GM18498 (cell line): ENCODE measurements at regions not wholly inside any gene's neighbourhood (a gene's known extent, or its start where the extent isn't known, plus 50 kb on each side); places are given as distances from the start of the nearest gene placed in this dataset.
"Not testable (repeated sequence)": the region's sequence is repeated elsewhere in the genome, so short reads cannot be mapped to it uniquely, and the experiment has no call there.

ENCODE experiments used
- ATAC-seq: cut with Tn5 transposase; IDR thresholded peaks from one replicate; pipeline ENCODE4 v1.9.1; 2021; ENCODE audit warnings: mild to moderate bottlenecking, moderate library complexity; ENCODE audit not compliant: unreplicated experiment

DNA sequence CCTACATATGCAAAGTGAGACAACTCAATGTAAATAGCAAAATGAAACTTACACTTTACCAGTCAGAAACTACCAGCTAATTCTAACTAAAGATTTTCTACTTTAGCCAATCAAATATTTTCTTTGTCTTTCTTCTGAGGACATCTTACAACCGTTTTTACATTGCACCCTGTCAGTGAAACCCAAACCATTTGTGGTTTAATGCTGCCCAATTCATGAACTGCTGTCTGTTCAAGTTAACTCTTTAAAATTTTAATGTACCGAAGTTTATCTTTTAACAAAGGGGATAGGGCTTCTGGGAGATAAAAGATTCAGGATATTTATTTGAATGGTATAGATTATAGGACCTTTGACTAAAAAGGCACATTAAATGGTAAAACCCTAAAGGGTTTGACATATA lies 121.3 kb upstream of the HDDC2 start:
- no peak for ATAC-seq

DNA sequence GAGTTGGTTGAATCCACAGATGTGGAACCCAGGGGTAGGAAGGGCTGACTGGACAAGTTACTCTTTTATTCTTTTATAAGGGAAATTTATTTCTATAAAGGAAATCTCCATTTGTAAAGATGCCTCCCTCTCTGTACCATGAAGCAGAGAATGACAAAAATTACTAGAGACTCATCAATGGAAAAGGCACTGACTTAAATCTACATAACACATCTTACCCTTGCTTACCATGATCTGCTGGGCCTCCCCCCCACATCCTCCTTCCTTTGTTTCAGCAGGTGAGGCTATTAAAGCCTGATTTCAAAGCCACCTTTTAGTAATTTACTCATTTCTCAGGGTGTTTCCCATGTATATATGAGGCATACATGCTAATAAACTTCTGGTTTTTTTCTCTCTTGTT lies 130.2 kb upstream of the HDDC2 start:
- ATAC-seq: no peak

DNA sequence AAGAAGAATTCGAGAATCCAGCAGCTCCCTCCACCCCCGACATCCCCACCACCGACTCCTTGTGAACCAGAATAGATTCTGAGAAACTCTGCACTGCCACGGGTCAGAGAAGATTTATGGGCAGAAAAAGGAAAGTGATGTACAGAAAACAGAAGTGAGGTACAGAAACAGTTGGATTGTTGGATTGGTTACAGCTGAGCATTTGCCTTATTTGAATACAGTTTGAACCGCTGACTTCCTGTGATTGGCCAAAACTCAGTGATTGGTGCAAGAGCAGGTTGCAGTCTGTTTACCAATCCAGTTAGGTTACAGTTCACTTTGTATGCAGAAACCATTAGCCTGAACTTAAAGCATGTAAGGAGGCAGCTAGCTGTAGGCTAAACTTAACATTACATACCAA lies 131.2 kb upstream of the HDDC2 start:
- ATAC-seq: peak; percentile 54

DNA sequence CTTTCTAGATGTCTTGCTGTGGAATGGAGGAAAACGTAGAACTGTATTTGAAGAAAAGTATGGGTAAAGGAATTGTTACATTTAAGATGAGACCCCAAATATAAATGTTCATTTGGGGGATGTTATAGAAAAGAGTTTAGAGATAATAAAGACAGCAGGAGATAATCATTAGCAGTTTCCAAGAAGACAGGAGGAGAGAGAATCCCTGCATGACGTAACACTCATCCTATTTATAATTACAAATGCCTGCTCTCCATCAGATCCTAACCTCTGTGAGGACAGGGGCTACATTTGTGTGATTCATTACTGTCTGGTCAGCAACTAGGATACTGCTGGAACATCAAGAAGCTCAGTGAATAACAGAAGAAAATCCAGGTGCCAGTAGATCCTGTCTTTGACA lies 133.0 kb upstream of the HDDC2 start:
- ATAC-seq: no peak

DNA sequence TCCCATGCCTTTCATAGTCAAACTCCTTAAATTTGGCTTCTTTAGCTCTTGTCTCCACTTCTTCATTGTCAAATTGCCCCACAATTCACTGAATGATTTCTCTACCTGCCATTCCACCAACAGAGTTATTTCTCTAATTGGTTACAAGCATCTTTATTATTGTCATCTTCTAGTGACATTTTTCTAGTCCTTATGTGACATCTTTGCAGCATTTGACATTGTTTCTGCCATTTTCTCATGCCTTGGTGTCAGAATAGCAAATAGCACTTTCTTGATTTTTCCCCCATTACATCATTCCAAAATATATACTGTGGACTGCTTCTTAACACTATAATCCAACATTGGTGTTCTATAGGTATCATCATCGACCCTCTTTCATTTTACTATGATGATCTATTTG lies 137.7 kb upstream of the HDDC2 start:
- no peak for ATAC-seq

DNA sequence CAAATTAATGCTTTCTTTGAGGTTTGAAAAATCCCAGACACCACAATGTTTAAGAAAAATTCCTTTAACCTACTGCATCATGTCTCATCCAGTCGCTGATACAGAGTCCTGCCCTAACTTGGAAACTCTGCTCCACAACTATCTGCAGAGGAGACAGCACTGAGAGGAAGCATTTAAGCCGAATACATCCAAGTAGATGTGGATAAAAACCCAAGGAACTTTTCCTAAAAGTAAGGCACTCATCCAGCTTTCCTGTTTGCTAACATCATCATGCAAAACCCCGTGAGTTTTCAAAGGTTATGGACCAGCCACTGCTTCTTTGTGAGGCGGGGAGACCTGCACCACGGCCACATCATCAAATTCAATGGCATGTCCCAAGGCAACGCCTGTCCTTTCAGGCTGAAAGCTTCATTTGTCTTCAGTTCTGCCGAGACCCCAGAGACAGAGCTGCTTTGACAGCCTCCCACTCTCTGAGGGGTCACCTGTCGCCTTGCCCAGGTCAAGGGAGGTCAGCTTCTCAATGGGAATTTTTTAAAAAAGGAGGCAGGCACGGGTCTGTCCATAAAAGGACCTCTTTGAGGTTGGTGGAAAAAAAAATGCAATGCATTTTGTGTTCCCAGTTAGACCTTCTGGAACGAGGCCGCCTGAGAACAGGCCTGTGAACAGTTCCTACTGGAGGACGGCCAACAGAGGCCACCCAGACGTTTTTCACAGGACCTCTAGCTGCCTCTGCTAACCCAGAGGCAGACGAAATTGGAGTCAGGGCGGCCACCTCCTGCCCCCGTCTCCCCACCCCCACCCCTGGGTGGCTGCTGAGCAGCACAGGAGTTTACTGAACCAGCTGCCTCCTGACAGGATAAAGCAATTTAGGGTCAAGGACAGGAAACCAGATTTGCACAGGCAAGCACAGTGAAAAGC lies 142.5 kb upstream of the HDDC2 start:
- ATAC-seq: no peak

DNA sequence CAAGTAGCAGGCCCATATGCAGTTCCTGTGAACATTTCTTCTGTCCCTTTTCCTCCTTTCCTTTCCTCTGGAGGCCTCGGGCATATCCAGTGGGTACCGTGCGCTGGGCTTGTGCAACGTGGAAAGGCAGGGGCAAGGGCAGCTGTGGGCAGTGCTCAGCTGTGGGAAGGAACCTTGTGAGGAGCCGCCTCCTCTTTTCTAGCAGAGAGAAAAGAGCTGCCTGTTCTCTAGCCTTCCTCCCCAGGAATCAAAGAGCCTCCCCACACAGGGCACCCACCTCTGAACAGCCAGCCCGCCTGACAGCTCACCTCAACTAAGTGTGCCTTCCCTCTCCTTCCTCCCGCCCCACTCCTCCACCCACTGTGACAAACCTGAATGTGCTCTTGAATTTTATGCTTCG lies 143.3 kb upstream of the HDDC2 start:
- no peak for ATAC-seq

DNA sequence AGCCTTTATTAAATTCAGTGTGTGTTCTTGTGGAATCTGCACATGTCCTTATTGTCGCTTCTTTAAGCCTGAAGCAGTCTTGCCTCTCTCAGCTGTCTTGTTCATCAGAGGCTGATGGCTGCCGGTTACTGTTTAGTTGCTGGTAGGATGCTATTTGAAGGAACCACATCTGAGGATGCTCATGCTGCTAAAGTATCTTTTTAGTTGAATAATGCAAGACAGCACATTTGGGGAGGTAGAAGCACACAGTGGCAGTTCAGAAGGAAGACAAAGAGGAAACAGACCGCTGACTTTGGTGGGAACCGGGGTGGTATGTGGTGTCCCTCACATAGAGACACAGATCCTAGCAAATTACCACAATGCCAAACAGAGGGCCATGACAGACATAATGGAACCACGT lies 144.2 kb upstream of the HDDC2 start:
- ATAC-seq: no peak

DNA sequence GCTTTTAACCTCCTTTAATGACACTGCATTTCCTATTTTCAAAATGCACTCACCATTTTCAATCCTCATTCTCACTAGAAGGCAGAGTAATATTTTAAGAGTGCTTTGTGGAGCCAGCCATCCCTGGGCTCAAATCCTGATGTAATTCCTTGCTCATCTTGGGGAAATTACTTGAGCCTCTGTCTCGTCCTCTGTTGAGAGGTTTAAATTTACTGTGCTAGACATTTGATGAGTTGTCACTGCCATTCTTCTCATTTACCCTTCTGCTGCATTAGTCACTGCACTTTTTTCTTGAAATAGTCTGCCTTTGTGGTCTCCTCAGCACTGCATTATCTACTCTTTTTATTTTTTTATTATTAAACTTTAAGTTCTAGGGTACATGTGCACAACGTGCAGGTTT lies 150.0 kb upstream of the HDDC2 start:
- ATAC-seq: no peak

DNA sequence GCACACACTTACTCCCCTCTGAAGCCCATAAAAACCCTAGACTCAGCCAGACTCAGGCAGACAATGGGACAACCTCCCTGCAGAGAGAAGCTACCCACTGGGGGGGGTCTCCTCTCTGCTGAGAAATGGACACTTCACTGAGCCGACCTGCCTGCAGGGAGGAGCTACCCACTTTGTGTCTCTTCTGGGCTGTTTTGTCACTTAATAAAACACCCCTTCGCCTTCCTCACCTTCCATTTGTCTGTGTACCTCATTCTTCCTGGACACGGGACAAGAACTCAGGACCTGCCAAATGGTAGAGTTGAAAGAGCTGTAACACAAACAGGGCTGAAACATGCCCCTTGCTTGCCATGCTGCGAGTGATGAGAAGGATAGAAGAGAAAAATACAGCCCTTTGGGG lies 151.7 kb upstream of the HDDC2 start:
- no peak for ATAC-seq

DNA sequence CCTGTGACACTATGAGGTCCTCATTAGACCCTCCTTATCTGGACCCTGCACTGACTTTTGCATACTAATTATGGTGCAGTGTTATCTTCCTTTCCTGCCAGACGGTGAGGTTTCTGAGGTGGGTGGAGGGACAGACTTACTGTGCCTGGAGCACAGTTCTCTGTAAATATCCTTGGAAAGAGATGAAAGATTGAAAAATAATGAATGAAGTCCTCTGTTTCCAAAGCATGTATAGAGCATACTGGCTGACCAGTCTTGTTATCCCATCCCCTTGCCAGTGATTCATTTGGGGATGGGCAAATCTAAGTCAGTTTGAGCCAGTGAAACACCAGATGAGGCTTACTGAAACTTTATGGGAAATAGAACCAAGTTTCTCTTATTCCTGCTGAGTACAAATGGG lies 152.6 kb upstream of the HDDC2 start:
- ATAC-seq: no peak

DNA sequence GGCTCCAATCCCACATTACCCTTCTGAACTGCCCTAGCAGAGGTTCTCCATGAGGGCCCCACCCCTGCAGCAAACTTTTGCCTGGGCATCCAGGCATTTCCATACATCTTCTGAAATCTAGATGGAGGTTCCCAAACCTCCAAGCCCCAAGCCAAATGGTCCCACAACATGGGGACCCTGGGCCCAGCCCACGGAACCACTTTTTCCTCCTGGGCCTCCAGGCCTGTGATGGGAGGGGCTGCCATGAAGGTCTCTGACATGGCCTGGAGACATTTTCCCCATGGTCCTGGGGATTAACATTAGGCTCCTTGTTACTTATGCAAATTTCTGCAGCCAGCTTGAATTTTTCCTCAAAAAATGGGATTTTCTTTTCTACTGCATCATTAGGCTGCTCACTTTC lies 156.7 kb upstream of the HDDC2 start:
- ATAC-seq: not testable (repeated sequence)

DNA sequence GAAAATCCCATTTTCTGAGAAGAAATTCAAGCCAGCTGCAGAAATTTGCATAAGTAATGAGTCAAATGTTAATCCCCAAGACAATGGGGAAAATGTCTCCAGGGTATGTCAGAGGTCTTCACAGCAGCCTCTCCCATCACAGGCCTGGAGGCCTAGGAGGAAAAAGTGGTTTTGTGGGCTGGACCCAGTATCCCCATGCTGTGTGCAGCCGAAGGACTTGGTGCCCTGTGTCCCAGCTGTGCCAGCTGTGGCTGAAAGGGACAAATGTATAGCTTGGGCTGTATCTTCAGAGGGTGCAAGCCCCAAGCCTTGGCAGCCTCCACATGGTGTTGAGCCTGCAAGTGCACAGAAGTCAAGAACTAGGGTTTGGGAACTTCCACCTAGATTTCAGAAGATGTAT lies 163.6 kb upstream of the HDDC2 start:
- not testable (repeated sequence) for ATAC-seq

DNA sequence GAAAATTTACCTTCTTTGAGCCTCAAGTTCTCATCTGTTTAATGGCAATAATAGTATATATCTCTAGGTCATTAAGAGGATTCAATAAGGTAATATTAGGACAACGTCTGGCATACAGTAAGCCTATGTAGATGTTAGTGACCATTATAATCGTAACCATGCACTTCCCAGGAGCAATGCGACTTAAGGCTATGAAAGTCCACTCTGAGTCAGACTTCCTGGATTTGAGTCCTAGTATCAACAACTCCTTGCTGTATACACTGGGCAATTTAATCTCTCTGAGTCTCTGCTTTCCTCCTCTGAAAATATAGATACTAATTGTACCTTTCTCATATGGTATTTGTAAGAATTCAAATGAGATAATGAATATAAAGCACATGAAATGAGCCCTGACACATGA lies 168.1 kb upstream of the HDDC2 start:
- ATAC-seq: no peak

DNA sequence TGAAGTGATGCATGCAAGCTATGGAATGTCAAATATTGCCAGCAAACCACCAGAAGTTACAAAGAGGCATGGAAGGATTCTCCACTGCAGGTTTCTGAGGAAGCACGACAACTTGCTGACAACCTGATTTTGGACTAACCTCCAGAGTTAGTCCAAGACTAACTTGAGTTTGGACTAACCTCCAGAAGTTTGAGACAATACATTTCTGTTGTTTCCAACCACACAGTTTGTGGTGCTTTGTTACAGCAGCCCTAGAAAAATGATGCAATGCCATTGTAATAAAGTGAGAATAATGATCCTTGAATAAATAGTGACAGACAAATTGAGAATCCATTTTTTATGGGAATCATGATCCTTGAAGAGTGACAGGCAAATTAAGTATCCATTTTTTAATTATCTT lies 169.9 kb upstream of the HDDC2 start:
- no peak for ATAC-seq

DNA sequence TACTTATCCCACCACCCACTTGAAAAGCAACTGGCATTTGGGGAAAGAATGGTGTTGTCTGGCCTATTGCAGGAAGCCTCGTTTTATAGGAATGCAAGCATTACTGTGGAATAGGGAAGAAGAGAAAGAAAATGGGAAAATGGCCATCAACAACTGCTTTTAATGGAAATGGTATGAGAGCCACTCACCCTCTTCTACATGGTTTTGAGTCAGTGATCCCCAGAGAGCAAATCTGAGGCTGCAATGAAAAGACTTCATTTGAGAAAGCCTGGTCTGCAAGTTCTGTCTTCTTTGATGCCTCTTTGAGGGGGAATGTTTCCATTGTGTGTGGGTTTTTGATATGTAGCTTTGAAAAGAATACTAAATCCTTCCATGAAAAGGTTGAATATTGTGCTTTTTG lies 172.3 kb upstream of the HDDC2 start:
- no peak for ATAC-seq

DNA sequence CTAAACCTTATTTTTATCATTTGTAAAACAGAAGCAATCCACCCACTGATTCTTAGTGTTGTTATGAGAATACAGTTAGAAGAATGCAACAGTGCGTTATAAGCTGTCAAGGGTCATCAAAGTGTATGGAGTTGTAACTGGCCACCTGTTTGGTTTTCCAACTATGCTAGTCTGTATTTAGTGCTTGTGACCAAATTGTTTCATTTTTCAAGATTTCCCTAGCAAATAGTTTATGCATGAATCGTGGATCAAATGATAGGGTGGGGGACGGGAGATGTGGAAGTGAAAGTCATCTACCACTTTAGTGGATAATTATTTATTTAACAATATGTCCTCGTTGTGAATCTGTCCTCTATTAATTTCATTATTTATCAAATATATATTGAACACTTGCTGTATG lies 175.4 kb upstream of the HDDC2 start:
- ATAC-seq: no peak

DNA sequence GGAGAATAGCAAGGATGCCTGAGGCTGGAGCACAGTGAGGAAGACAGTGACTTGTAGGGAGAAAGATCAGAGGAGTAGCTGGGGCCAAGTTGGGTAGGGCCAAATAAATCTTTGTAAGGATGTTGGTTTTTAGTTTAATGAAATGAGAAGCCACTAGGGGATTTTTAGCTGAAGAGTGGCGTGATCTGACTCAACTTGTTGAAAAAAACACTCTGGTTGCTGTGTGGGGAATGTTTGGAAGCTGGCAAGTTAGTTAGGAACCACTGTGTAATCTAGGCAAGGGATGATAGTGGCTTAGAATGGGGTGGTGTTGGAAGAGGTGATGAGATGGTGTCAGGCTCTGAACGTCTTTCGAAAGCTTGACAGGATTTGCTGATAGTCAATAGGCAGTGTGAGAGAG lies 176.1 kb upstream of the HDDC2 start:
- no peak for ATAC-seq

DNA sequence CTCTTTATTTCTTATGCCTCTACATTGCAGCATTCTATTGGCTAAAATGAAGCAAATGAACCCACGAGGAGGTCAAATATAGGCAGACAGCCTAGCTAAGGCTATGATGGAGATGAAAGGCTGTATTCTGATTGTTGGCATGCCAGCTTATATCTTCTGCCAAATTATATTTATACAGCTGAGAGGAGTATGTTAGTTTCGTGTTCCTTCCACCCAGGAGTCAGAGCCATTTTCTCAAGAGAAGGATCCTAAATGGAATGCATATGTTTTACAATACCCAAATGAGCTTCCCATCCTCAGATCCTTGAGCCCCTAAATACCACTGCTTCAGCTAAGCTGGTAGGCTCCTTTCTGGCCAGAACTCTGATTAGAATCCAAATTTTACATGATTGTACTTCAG lies 178.4 kb upstream of the HDDC2 start:
- no peak for ATAC-seq

DNA sequence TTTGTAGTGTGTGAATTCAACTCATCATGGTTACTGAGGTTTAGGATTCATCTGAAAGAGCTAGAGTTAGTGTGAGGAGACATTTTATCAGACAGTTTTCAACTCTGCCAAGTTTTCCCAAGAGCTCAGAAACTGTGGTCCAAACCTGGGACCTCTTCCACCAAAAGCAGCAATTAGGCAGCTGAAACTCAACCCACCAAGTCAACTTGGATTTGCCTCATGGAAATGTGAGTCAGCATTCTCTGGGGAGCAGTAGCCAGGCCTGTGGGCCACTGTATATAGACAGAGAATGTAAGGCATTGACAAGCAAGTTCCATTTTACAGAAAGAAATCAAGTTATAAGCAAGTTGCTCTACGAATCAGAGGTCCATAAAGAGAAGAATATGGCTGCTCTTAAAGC lies 178.8 kb upstream of the HDDC2 start:
- no peak for ATAC-seq

DNA sequence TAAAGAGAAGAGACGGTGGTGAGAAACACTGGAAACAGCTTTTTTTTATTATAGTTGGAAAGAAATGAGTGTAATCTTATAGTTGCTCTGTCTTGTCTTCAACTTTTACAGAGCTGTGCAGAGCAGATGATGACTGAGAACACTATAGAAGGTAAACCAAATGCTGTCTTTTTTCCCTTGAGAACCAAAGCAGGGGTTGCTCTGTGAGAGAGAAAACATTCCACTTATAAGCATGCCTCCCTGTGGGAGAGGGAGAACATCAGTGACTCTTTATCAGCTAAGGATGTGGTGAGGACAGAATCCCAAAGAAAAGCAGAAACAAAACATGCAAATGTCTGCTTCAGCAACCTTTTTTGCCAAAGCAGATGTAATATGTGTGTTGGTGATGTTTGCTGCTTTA lies 179.3 kb upstream of the HDDC2 start:
- no peak for ATAC-seq

DNA sequence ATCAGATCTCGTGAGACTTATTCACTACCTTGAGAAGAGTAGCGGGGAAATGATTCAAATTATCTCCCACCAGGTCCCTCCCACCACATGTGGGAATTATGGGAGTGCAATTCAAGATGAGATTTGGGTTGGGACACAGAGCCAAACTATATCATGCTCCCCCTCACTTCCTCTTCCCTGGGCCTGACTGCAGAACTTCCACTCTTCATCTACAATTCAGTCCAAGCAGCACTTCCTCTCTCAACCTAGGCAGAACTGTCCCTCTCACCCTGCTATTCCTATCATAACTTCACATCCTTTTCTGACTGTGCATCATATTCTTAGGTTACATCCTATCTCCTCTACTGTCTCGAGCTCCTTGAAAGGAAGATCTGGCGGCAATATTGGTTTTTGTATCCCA lies 184.0 kb upstream of the HDDC2 start:
- no peak for ATAC-seq

DNA sequence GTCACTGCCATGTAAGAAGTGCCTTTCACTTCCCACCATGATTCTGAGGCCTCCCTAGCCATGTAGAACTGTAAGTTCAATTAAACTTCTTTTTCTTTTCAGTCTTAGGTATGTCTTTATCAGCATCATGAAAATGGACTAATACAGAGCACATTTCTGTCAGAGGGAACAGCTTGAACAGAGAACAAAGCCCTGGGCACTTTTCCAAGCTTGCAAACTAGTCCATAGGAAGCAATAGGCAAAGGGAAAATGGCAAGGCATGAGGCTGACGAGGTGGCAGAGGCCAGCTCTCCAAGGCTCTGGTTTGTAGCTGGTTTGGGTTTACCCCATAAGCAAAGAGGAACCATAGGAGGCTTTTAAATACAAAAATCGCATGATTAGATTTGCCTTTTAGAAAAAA lies 185.1 kb upstream of the HDDC2 start:
- no peak for ATAC-seq
